ENCODE measurements at regions not wholly inside any gene's neighbourhood (a gene's known extent, or its start where the extent isn't known, plus 50 kb on each side); places are given as distances from the start of the nearest gene placed in this dataset.
A peak's percentile ranks its signal among the peaks of the same experiment; 100 is the strongest.

GRCh38 chr6:166009385-166010031 is 158.1 kb downstream of the TBXT start:
- no peak for DNase-seq (ENCODE audit: low read depth in 2 of 2)

GRCh38 chr6:166008441-166009369 is 158.9 kb downstream of the TBXT start:
- DNase-seq (ENCODE audit: low read depth in 2 of 2), result no peak

- DNase-seq (ENCODE audit: low read depth in 2 of 2), result no peak
Measured at GRCh38 chr6:166007349-166008263, 160.0 kb downstream of the TBXT start.

- no peak for DNase-seq (ENCODE audit: low read depth in 2 of 2)
Measured at GRCh38 chr6:166006900-166007301, 160.8 kb downstream of the TBXT start.

GRCh38 chr6:166005944-166006899 is 161.4 kb downstream of the TBXT start:
- peak; percentile 77 to 80 for DNase-seq (ENCODE audit: low read depth in 2 of 2)

GRCh38 chr6:166005401-166005943 is 162.2 kb downstream of the TBXT start:
- no peak for DNase-seq (ENCODE audit: low read depth in 2 of 2)

GRCh38 chr6:166004876-166005275 is 162.8 kb downstream of the TBXT start:
- DNase-seq (ENCODE audit: low read depth in 2 of 2), result no peak

- DNase-seq (ENCODE audit: low read depth in 2 of 2), result no peak
Measured at GRCh38 chr6:166004471-166004870, 163.2 kb downstream of the TBXT start.

- no peak for DNase-seq (ENCODE audit: low read depth in 2 of 2)
Measured at GRCh38 chr6:166003569-166003968, 164.1 kb downstream of the TBXT start.

GRCh38 chr6:166001359-166001758 is 166.3 kb downstream of the TBXT start:
- DNase-seq (ENCODE audit: low read depth in 2 of 2), result no peak

GRCh38 chr6:165999279-165999678 is 168.4 kb downstream of the TBXT start:
- DNase-seq (ENCODE audit: low read depth in 2 of 2), result no peak

- no peak for DNase-seq (ENCODE audit: low read depth in 2 of 2)
Measured at GRCh38 chr6:165998072-165998471, 169.6 kb downstream of the TBXT start.

GRCh38 chr6:165991341-165991740 is 176.3 kb downstream of the TBXT start:
- DNase-seq (ENCODE audit: low read depth in 2 of 2), result no peak

- DNase-seq (ENCODE audit: low read depth in 2 of 2), result no peak
Measured at GRCh38 chr6:165990216-165990615, 177.4 kb downstream of the TBXT start.

GRCh38 chr6:165988757-165989456 is 178.7 kb downstream of the TBXT start:
- no peak for DNase-seq (ENCODE audit: low read depth in 2 of 2)

GRCh38 chr6:165988302-165988756 is 179.3 kb downstream of the TBXT start:
- DNase-seq (ENCODE audit: low read depth in 2 of 2), result no peak

- DNase-seq (ENCODE audit: low read depth in 2 of 2), result no peak
Measured at GRCh38 chr6:165987483-165988301, 180.0 kb downstream of the TBXT start.

GRCh38 chr6:165986914-165987482 is 180.7 kb downstream of the TBXT start:
- no peak for DNase-seq (ENCODE audit: low read depth in 2 of 2)
